Neural progenitor cell (in vitro differentiated cells): ENCODE measurements at regions not wholly inside any gene's neighbourhood (a gene's known extent, or its start where the extent isn't known, plus 50 kb on each side); places are given as distances from the start of the nearest gene placed in this dataset.

Experiments used
- DNase-seq: peaks from one replicate; pipeline ENCODE4 v3.0.0-alpha.2; 2016; ENCODE audit warnings: low spot score
- H2AFZ ChIP-seq: fragments of 200-600 bp; sonication (generic); replicated peaks from 2 replicates; pipeline ENCODE4 v1.6.1; 2016; ENCODE audit warnings: antibody characterized with exemption
- H3F3A ChIP-seq: fragments of 200-600 bp; sonication (generic); 2 replicates; pipeline ENCODE4 v1.6.1; 2016; ENCODE audit warnings: antibody characterized with exemption, low read depth
- H3K27ac ChIP-seq: fragments of 200-600 bp; sonication (generic); 2 replicates; pipeline ENCODE4 v1.5.1; 2016; ENCODE audit warnings: mild to moderate bottlenecking
- H3K27me3 ChIP-seq: fragments of 200-600 bp; sonication (generic); 2 replicates; pipeline ENCODE4 v1.6.1; 2016; ENCODE audit warnings: mild to moderate bottlenecking, moderate library complexity
- H3K36me3 ChIP-seq: fragments of 200-600 bp; sonication (generic); 2 replicates; pipeline ENCODE4 v1.5.1; 2016
- H3K4me1 ChIP-seq: fragments of 200-600 bp; sonication (generic); 2 replicates; pipeline ENCODE4 v1.6.1; 2016; ENCODE audit warnings: mixed run types
- H3K4me2 ChIP-seq: fragments of 200-600 bp; sonication (generic); 2 replicates; pipeline ENCODE4 v1.6.1; 2016
- H3K4me3 ChIP-seq: fragments of 200-600 bp; sonication (generic); 2 replicates; pipeline ENCODE4 v1.5.1; 2016
- H3K79me2 ChIP-seq: fragments of 200-600 bp; sonication (generic); 2 replicates; pipeline ENCODE4 v1.6.1; 2016; ENCODE audit warnings: low read depth
- H3K9ac ChIP-seq: fragments of 200-600 bp; sonication (generic); 2 replicates; pipeline ENCODE4 v1.6.1; 2016
- H3K9me3 ChIP-seq: fragments of 200-600 bp; sonication (generic); 2 replicates; pipeline ENCODE4 v1.5.1; 2016; ENCODE audit warnings: low read depth
- H4K20me1 ChIP-seq: fragments of 200-600 bp; sonication (generic); 2 replicates; pipeline ENCODE4 v1.6.1; 2016; ENCODE audit warnings: low read depth
- H3K27ac Mint-ChIP-seq: 3 replicates; pipeline ENCODE4 v1.8.0; 2021; ENCODE audit warnings: mixed read lengths
- H3K27me3 Mint-ChIP-seq: 2 replicates; pipeline ENCODE4 v1.8.0; 2022; ENCODE audit warnings: low read depth, mild to moderate bottlenecking, inconsistent platforms, moderate library complexity, mixed read lengths; ENCODE audit not compliant: insufficient read depth
- H3K36me3 Mint-ChIP-seq: 3 replicates; pipeline ENCODE4 v1.8.0; 2021; ENCODE audit warnings: mixed read lengths
- H3K4me1 Mint-ChIP-seq: 3 replicates; pipeline ENCODE4 v1.8.0; 2021; ENCODE audit warnings: mixed read lengths
- H3K4me3 Mint-ChIP-seq: 3 replicates; pipeline ENCODE4 v1.8.0; 2021; ENCODE audit warnings: mild to moderate bottlenecking, moderate library complexity, mixed read lengths
- H3K9me3 Mint-ChIP-seq: 3 replicates; pipeline ENCODE4 v1.8.0; 2020; ENCODE audit warnings: mixed read lengths
- EZH2 ChIP-seq: fragments of 200-600 bp; sonication (generic); IDR thresholded peaks from 2 replicates; pipeline ENCODE4 v1.6.1; 2017; ENCODE audit warnings: antibody characterized with exemption, mild to moderate bottlenecking, moderate library complexity
- EZH2phosphoT487 ChIP-seq: fragments of 200-600 bp; sonication (generic); IDR thresholded peaks from 2 replicates; pipeline ENCODE4 v1.6.1; 2017; ENCODE audit warnings: antibody characterized with exemption
- TF ChIP-seq, protein P1 (sequence below): fragments of 200-600 bp; sonication (generic); IDR thresholded peaks from 2 replicates; pipeline ENCODE4 v1.5.1; 2017; ENCODE audit warnings: antibody characterized with exemption, mild to moderate bottlenecking

DNA sequence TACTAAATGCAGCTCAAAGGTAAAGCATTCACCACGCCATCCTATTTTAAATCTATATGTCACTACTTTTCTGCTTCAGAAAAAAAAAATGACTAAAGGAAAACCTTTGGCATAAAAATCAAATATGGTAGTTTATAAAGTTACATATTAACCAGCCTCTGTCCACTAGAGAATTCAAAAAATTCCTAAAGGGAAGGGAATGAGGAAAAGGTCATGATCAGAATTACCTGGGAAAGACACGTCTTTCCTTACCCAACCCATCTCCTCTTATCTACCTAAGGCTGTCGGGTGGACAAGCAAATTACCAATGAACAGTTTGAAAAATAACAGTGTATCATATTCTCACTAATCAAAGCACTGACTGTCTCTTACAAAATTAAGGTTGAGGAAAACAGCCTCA is 100.7 kb upstream of the TMEM106B start:
- no peak overlapping the region for H3K9ac ChIP-seq
- peaks cover 4% of the 10 kb centered on the region for H3K27me3 Mint-ChIP-seq

DNA sequence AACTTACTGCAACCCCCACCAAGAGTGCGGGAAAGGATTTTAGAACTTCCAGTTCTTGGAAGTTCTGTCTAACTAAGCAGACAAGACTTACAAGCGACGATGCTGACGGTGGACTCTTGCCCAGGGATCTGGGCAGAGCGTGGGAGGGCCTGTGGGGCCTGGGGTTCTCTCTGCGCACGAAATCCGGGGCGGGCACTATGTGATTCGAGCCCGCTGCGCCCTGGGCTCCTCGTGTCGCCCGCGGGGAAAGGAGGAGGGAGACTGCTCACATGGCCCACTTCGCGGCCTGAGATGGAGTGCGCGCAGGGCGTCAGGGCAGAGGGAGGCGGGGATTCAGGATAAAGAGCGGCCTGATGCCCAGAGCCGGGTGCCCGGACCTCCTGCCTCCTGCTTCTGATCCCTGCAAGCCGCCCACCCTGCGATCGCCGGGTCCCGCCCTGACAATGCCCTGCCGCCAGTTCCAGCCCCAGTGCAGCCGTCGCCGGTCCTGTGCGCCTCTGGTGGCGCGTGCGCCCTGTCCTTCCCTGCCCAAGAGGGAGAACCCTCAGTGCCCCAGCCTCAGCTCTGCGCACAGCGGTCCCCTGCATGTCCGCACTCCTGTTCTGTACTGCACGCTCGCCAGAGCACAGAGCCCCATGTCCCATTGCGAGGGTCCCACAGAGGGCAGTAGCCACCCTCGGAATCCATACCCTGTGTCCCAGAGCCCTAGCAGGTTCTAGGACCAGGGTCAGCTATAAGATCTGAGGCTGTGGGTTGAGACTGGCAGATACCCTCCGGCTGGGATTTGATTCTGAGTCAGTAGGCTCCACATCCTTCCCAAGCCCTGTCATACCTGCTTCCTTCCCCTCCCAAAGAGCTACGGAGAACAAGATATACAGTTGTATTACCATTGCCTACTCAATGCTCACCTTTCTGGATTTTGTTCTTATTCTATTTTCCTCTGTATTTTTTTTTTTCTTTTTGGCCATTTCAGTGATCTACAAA is 99.4 kb upstream of the TMEM106B start:
- Histone ChIP-seq H3K4me3 (no peak overlapping the region), H4K20me1 (no peaks in the 10 kb centered on the region), H3K79me2 (no peaks in the 10 kb centered on the region), H3K9me3 (no peaks in the 10 kb centered on the region), H2AFZ (no peak overlapping the region), H3K36me3 (no peaks in the 10 kb centered on the region), H3K27me3 (no peaks in the 10 kb centered on the region), H3K4me1 (peaks cover 7% of the 10 kb centered on the region), H3K27ac (no peak overlapping the region), H3K9ac (no peak overlapping the region), H3F3A (no peaks in the 10 kb centered on the region), H3K4me2 (no peak overlapping the region)
- DNase-seq = peak; percentile 8
- H3K27me3 Mint-ChIP-seq = peaks cover 6% of the 10 kb centered on the region
- H3K4me1 Mint-ChIP-seq = no peaks in the 10 kb centered on the region
- TF ChIP-seq, protein P1, sequence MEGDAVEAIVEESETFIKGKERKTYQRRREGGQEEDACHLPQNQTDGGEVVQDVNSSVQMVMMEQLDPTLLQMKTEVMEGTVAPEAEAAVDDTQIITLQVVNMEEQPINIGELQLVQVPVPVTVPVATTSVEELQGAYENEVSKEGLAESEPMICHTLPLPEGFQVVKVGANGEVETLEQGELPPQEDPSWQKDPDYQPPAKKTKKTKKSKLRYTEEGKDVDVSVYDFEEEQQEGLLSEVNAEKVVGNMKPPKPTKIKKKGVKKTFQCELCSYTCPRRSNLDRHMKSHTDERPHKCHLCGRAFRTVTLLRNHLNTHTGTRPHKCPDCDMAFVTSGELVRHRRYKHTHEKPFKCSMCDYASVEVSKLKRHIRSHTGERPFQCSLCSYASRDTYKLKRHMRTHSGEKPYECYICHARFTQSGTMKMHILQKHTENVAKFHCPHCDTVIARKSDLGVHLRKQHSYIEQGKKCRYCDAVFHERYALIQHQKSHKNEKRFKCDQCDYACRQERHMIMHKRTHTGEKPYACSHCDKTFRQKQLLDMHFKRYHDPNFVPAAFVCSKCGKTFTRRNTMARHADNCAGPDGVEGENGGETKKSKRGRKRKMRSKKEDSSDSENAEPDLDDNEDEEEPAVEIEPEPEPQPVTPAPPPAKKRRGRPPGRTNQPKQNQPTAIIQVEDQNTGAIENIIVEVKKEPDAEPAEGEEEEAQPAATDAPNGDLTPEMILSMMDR = no peak
- TF ChIP-seq EZH2 = no peak
- TF ChIP-seq EZH2phosphoT487 = no peak
- no peaks in the 10 kb centered on the region for H3K36me3 Mint-ChIP-seq
- H3K9me3 Mint-ChIP-seq = peaks cover 13% of the 10 kb centered on the region
- H3K4me3 Mint-ChIP-seq = peak overlapping the region; percentile 10
- H3K27ac Mint-ChIP-seq = peak overlapping the region; percentile 29

More for the DNA sequence above, 100.7 kb upstream of the TMEM106B start:
- no peak overlapping the region for H3K27ac Mint-ChIP-seq
- TF ChIP-seq, protein P1 = no peak
- TF ChIP-seq EZH2 (no peak), EZH2phosphoT487 (no peak)
- Histone ChIP-seq H3K4me1 (peaks cover 7% of the 10 kb centered on the region), H2AFZ (no peak overlapping the region), H3K9me3 (no peaks in the 10 kb centered on the region), H3K27me3 (no peaks in the 10 kb centered on the region), H3K36me3 (no peaks in the 10 kb centered on the region), H3F3A (no peaks in the 10 kb centered on the region), H4K20me1 (no peaks in the 10 kb centered on the region), H3K4me2 (no peak overlapping the region), H3K4me3 (no peak overlapping the region), H3K27ac (no peak overlapping the region), H3K79me2 (no peaks in the 10 kb centered on the region)
- H3K36me3 Mint-ChIP-seq = no peaks in the 10 kb centered on the region
- peaks cover 13% of the 10 kb centered on the region for H3K9me3 Mint-ChIP-seq
- no peaks in the 10 kb centered on the region for H3K4me1 Mint-ChIP-seq
- DNase-seq = no peak
- H3K4me3 Mint-ChIP-seq = no peak overlapping the region

DNA sequence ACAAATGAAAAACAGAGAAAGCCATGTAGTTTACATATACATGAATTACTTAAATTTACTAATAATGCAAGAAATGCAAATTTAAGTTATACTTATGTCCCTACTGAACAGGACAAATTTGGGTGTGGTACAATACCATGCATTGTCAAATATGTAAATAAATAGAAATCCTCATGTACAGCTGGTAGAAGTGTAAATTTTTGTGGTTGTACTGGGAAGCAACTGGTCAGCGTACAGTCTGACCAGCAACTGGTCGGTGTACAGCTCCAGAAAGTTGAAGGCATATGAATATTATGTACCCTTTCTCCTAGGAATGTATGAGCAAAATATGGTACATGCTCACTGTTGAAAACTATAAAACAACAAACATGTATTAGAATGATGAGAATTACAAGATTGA is 93.9 kb upstream of the TMEM106B start:
- H3K4me3 Mint-ChIP-seq = no peak overlapping the region

More for the DNA sequence above, 93.9 kb upstream of the TMEM106B start:
- Histone ChIP-seq H3K79me2 (no peaks in the 10 kb centered on the region), H4K20me1 (no peaks in the 10 kb centered on the region), H3K27ac (no peak overlapping the region), H3K4me3 (no peak overlapping the region), H3K4me2 (no peak overlapping the region), H2AFZ (no peak overlapping the region), H3F3A (no peaks in the 10 kb centered on the region), H3K9ac (no peak overlapping the region), H3K27me3 (no peaks in the 10 kb centered on the region), H3K36me3 (no peaks in the 10 kb centered on the region), H3K4me1 (peaks cover 26% of the 10 kb centered on the region), H3K9me3 (no peaks in the 10 kb centered on the region)
- Mint-ChIP-seq H3K36me3 (no peaks in the 10 kb centered on the region), H3K4me1 (peaks cover 36% of the 10 kb centered on the region), H3K9me3 (peaks cover 9% of the 10 kb centered on the region), H3K27me3 (peaks cover 5% of the 10 kb centered on the region), H3K27ac (no peak overlapping the region)
- no peak for DNase-seq
- TF ChIP-seq, protein P1 = no peak
- no peak for TF ChIP-seq EZH2
